Neural crest cell (in vitro differentiated cells): ENCODE measurements at regions not wholly inside any gene's neighbourhood (a gene's known extent, or its start where the extent isn't known, plus 50 kb on each side); places are given as distances from the start of the nearest gene placed in this dataset.

Source experiments
- DNase-seq: peaks from one replicate; pipeline ENCODE4 v3.0.0; 2021; ENCODE audit warnings: low read depth, mixed read lengths, low spot score
- H3K27ac Mint-ChIP-seq: one replicate; pipeline ENCODE4 v1.8.0; 2021; ENCODE audit warnings: mild to moderate bottlenecking, mixed read lengths; ENCODE audit not compliant: unreplicated experiment
- H3K27me3 Mint-ChIP-seq: 2 replicates; pipeline ENCODE4 v1.8.0; 2021; ENCODE audit warnings: low read depth, mild to moderate bottlenecking, mixed read lengths
- H3K36me3 Mint-ChIP-seq: 2 replicates; pipeline ENCODE4 v1.8.0; 2021; ENCODE audit warnings: low read depth, mild to moderate bottlenecking, mixed read lengths
- H3K4me1 Mint-ChIP-seq: 2 replicates; pipeline ENCODE4 v1.8.0; 2021; ENCODE audit warnings: mixed read lengths
- H3K4me3 Mint-ChIP-seq: one replicate; pipeline ENCODE4 v1.8.0; 2021; ENCODE audit warnings: mild to moderate bottlenecking, mixed read lengths
- H3K9me3 Mint-ChIP-seq: 2 replicates; pipeline ENCODE4 v1.8.0; 2021; ENCODE audit warnings: mixed read lengths
- TF ChIP-seq, protein P1 (sequence below): fragments of 200-600 bp; sonication (generic); conservative IDR thresholded peaks from 2 replicates; pipeline ENCODE4 v1.5.0; 2021; ENCODE audit warnings: antibody characterized with exemption, mild to moderate bottlenecking

DNA sequence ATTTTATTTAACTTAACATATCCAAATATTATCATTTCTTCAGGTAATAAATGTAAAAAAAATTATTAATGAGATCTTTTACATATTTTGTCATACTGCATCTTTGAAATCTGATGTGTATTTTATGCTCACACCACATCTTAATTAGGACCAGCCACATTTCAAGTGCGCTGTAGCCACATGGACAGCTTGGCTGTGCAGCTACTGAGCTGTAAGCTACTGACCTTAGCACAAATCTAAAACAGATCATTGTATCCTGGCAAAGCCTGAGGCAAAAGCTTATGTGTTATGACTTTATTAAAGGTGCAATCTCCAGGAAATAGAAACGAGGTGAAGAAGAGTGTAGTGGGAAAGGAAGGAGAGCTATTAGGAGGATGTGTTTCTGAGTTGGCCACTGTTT, 126.7 kb upstream of the UBE2E2 start:
- Mint-ChIP-seq H3K27ac (no peak overlapping the region), H3K4me3 (no peak overlapping the region), H3K36me3 (no peaks in the 10 kb centered on the region), H3K9me3 (no peaks in the 10 kb centered on the region), H3K4me1 (no peaks in the 10 kb centered on the region), H3K27me3 (no peaks in the 10 kb centered on the region)
- TF ChIP-seq, protein P1, sequence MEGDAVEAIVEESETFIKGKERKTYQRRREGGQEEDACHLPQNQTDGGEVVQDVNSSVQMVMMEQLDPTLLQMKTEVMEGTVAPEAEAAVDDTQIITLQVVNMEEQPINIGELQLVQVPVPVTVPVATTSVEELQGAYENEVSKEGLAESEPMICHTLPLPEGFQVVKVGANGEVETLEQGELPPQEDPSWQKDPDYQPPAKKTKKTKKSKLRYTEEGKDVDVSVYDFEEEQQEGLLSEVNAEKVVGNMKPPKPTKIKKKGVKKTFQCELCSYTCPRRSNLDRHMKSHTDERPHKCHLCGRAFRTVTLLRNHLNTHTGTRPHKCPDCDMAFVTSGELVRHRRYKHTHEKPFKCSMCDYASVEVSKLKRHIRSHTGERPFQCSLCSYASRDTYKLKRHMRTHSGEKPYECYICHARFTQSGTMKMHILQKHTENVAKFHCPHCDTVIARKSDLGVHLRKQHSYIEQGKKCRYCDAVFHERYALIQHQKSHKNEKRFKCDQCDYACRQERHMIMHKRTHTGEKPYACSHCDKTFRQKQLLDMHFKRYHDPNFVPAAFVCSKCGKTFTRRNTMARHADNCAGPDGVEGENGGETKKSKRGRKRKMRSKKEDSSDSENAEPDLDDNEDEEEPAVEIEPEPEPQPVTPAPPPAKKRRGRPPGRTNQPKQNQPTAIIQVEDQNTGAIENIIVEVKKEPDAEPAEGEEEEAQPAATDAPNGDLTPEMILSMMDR, result no peak
- no peak for DNase-seq

DNA sequence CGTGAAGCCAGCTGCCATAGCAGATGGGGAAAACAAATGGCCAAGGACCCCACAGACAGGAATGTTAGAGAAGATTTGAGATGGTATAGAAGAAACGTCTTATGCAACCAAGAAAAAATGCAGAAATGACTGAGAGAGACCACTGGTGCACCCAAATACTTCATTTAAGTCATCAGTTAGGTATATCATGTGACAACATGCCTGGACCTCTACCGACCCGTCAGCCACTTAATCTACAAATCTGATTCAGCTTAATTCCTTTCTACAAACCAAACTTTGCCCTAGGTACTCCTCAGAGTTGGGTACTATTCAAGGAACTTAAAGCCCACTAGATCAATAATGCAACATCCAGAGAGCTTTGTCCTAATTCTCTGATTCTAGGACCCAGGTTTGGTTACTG, 126.0 kb upstream of the UBE2E2 start:
- Mint-ChIP-seq H3K4me3 (no peak overlapping the region), H3K27me3 (no peaks in the 10 kb centered on the region), H3K4me1 (no peaks in the 10 kb centered on the region), H3K27ac (no peak overlapping the region), H3K36me3 (no peaks in the 10 kb centered on the region), H3K9me3 (no peaks in the 10 kb centered on the region)
- no peak for DNase-seq
- TF ChIP-seq, protein P1, result no peak

DNA sequence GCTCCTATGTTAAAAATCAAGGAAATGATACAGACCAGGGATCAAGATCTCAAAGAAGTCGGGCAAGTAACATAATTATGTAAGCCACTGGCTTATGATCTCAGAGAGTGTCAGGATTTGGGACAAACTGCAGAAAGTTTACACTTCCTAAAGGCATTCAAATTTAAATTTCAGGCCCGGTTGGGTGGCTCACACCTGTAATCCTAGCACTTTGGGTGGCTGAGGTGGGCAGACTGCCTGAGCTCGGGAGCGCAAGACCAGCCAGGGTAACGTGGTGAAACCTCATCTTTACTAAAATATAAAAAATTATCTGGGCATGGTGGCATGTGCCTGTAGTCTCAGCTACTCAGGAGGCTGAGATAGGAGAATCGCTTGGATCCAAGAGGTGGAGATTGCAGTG, 124.4 kb upstream of the UBE2E2 start:
- H3K4me3 Mint-ChIP-seq, result no peak overlapping the region
- H3K27ac Mint-ChIP-seq, result no peak overlapping the region
- no peaks in the 10 kb centered on the region for H3K27me3 Mint-ChIP-seq
- DNase-seq, result no peak
- no peaks in the 10 kb centered on the region for H3K36me3 Mint-ChIP-seq
- H3K4me1 Mint-ChIP-seq, result no peaks in the 10 kb centered on the region
- no peaks in the 10 kb centered on the region for H3K9me3 Mint-ChIP-seq
- TF ChIP-seq, protein P1, result no peak

DNA sequence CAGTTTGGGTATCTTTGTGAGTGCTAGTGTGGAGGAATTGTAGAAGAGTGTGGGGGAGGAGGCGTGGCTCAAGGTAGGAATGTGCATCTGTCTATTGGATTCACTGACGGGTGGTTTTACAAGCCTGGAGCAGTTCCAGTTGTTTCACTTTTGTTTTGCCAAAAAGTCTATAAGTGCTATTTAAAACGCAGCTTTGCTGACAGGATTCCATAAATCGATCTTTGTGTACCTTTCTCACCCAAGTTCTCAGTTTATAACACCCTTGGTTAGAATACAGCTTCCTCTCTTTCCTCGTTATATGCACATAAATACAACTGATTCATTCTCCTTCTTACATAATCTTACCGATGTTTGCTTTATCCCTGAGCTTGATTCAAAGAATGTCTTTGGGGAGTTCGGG, 123.2 kb upstream of the UBE2E2 start:
- Mint-ChIP-seq H3K36me3 (no peaks in the 10 kb centered on the region), H3K4me3 (no peak overlapping the region), H3K4me1 (no peaks in the 10 kb centered on the region), H3K9me3 (no peaks in the 10 kb centered on the region), H3K27me3 (no peaks in the 10 kb centered on the region), H3K27ac (no peak overlapping the region)
- TF ChIP-seq, protein P1, result no peak
- DNase-seq, result no peak

DNA sequence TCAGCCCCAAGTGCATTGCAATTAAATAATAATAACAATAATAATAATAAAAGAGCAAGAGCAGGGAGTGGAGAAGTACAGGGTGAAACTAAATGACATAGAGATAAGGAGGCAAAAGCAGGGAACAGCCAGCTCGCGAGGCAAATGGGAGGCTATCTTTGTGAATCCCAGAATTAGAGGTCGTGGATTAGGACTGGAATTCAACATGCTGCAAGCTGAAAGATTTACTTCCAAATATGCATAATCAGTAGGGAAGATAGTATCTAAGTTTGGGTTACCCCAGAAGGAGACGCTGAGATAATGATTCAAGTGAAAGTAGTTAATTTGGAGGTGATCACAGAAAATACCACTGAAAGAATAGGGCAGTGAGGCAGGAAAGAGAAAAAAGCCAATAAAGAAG, 119.4 kb upstream of the UBE2E2 start:
- Mint-ChIP-seq H3K27ac (no peak overlapping the region), H3K9me3 (no peaks in the 10 kb centered on the region), H3K4me3 (no peak overlapping the region), H3K36me3 (no peaks in the 10 kb centered on the region), H3K27me3 (no peaks in the 10 kb centered on the region), H3K4me1 (peaks cover 5% of the 10 kb centered on the region)
- DNase-seq, result no peak
- TF ChIP-seq, protein P1, result no peak

DNA sequence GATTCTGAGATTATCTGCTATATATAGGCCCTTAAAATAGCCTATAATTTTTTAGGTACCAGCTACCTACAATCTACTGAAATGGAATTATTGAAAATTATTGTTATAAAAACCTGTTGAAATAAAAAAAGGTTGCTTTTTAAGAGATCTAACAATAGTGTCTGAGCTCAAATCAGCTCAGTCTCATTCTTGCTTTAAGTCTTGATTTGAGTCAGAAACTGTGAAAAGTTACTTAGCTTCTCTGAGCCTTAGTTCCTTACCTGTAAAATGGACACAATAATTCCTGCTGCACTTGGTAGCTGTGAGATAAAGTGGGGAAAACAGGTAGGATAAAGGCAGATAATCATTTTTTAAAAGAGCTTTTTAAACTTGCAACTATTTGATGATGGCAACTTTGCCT, 118.8 kb upstream of the UBE2E2 start:
- H3K4me1 Mint-ChIP-seq, result peaks cover 5% of the 10 kb centered on the region
- no peak for DNase-seq
- H3K36me3 Mint-ChIP-seq, result no peaks in the 10 kb centered on the region
- H3K4me3 Mint-ChIP-seq, result no peak overlapping the region
- no peaks in the 10 kb centered on the region for H3K27me3 Mint-ChIP-seq
- no peaks in the 10 kb centered on the region for H3K9me3 Mint-ChIP-seq
- TF ChIP-seq, protein P1, result no peak
- H3K27ac Mint-ChIP-seq, result no peak overlapping the region
